KOPT-K1 (cell line): ENCODE measurements at regions not wholly inside any gene's neighbourhood (a gene's known extent, or its start where the extent isn't known, plus 50 kb on each side); places are given as distances from the start of the nearest gene placed in this dataset.

Experiments used
- H3K27ac ChIP-seq: fragments of 200-600 bp; sonication (generic); 2 replicates; pipeline ENCODE4 v1.5.1; 2016; ENCODE audit warnings: antibody characterized with exemption, mild to moderate bottlenecking, low read depth, low read length; ENCODE audit not compliant: poor library complexity, severe bottlenecking
- H3K36me3 ChIP-seq: fragments of 200-600 bp; sonication (generic); 2 replicates; pipeline ENCODE4 v1.5.1; 2017; ENCODE audit warnings: antibody characterized with exemption, mild to moderate bottlenecking, low read length, moderate library complexity; ENCODE audit not compliant: insufficient read depth
- H3K9me3 ChIP-seq: fragments of 200-600 bp; sonication (generic); 2 replicates; pipeline ENCODE4 v1.5.1; 2017; ENCODE audit warnings: antibody characterized with exemption, low read length, mild to moderate bottlenecking; ENCODE audit not compliant: insufficient read depth, poor library complexity, severe bottlenecking

GRCh38 chr1:114342376-114342775 is 168.6 kb downstream of the TRIM33 start:
- Histone ChIP-seq H3K27ac (peak overlapping the region; percentile 29), H3K36me3 (no peaks in the 10 kb centered on the region), H3K9me3 (no peaks in the 10 kb centered on the region)

GRCh38 chr1:114341856-114342255 is 169.1 kb downstream of the TRIM33 start:
- Histone ChIP-seq H3K36me3 (no peaks in the 10 kb centered on the region), H3K9me3 (no peaks in the 10 kb centered on the region), H3K27ac (peak overlapping the region; percentile 29)

GRCh38 chr1:114341299-114341698 is 169.7 kb downstream of the TRIM33 start:
- peak overlapping the region; percentile 45 for H3K27ac ChIP-seq
- no peaks in the 10 kb centered on the region for H3K36me3 ChIP-seq
- no peaks in the 10 kb centered on the region for H3K9me3 ChIP-seq

- Histone ChIP-seq H3K36me3 (no peaks in the 10 kb centered on the region), H3K27ac (peak overlapping the region; percentile 45), H3K9me3 (no peaks in the 10 kb centered on the region)
Measured at GRCh38 chr1:114340892-114341291, 170.1 kb downstream of the TRIM33 start.

GRCh38 chr1:114339379-114339778 is 171.6 kb downstream of the TRIM33 start:
- Histone ChIP-seq H3K9me3 (no peaks in the 10 kb centered on the region), H3K27ac (no peak overlapping the region), H3K36me3 (no peaks in the 10 kb centered on the region)

- H3K9me3 ChIP-seq: no peaks in the 10 kb centered on the region
- H3K36me3 ChIP-seq: no peaks in the 10 kb centered on the region
- no peak overlapping the region for H3K27ac ChIP-seq
Measured at GRCh38 chr1:114338191-114338890, 172.7 kb downstream of the TRIM33 start.

- no peak overlapping the region for H3K27ac ChIP-seq
- H3K9me3 ChIP-seq: no peaks in the 10 kb centered on the region
- no peaks in the 10 kb centered on the region for H3K36me3 ChIP-seq
Measured at GRCh38 chr1:114337417-114337816, 173.6 kb downstream of the TRIM33 start.

- no peak overlapping the region for H3K27ac ChIP-seq
- H3K36me3 ChIP-seq: no peaks in the 10 kb centered on the region
- H3K9me3 ChIP-seq: no peaks in the 10 kb centered on the region
Measured at GRCh38 chr1:114336360-114336759, 174.6 kb downstream of the TRIM33 start.

- no peaks in the 10 kb centered on the region for H3K9me3 ChIP-seq
- no peaks in the 10 kb centered on the region for H3K36me3 ChIP-seq
- H3K27ac ChIP-seq: no peak overlapping the region
Measured at GRCh38 chr1:114335273-114335672, 175.7 kb downstream of the TRIM33 start.

- H3K36me3 ChIP-seq: no peaks in the 10 kb centered on the region
- peak overlapping the region; percentile 12 for H3K27ac ChIP-seq
- no peaks in the 10 kb centered on the region for H3K9me3 ChIP-seq
Measured at GRCh38 chr1:114334297-114334696, 176.7 kb downstream of the TRIM33 start.

- Histone ChIP-seq H3K9me3 (no peaks in the 10 kb centered on the region), H3K27ac (peak overlapping the region; percentile 12), H3K36me3 (no peaks in the 10 kb centered on the region)
Measured at GRCh38 chr1:114333690-114334089, 177.3 kb downstream of the TRIM33 start.

GRCh38 chr1:114331936-114332335 is 178.3 kb upstream of the SYT6 start:
- no peak overlapping the region for H3K27ac ChIP-seq
- H3K9me3 ChIP-seq: peaks cover 2% of the 10 kb centered on the region
- no peaks in the 10 kb centered on the region for H3K36me3 ChIP-seq

- Histone ChIP-seq H3K27ac (no peak overlapping the region), H3K36me3 (no peaks in the 10 kb centered on the region), H3K9me3 (peaks cover 8% of the 10 kb centered on the region)
Measured at GRCh38 chr1:114330451-114330983, 176.8 kb upstream of the SYT6 start.

GRCh38 chr1:114328361-114328904 is 174.8 kb upstream of the SYT6 start:
- no peak overlapping the region for H3K27ac ChIP-seq
- no peaks in the 10 kb centered on the region for H3K36me3 ChIP-seq
- peaks cover 8% of the 10 kb centered on the region for H3K9me3 ChIP-seq

- Histone ChIP-seq H3K36me3 (no peaks in the 10 kb centered on the region), H3K27ac (no peak overlapping the region)
Measured at GRCh38 chr1:114324662-114324965, 170.9 kb upstream of the SYT6 start.

More at GRCh38 chr1:114324662-114324965, 170.9 kb upstream of the SYT6 start:
- H3K9me3 ChIP-seq: peaks cover 8% of the 10 kb centered on the region
